Omental fat pad (tissue), 3 donors: ENCODE measurements at regions not wholly inside any gene's neighbourhood (a gene's known extent, or its start where the extent isn't known, plus 50 kb on each side); places are given as distances from the start of the nearest gene placed in this dataset.

Source experiments
- ATAC-seq: fragments of 150-250 bp; one replicate; pipeline ENCODE4 v1.9.1; 2016; ENCODE audit warnings: mild to moderate bottlenecking, moderate library complexity; ENCODE audit not compliant: low FRiP score
- DNase-seq: peaks from one replicate; pipeline ENCODE4 v3.0.0-alpha.2; 2019; ENCODE audit warnings: low spot score
- CTCF ChIP-seq, 3 donors: fragments of 450-650 bp; IDR thresholded peaks; one replicate each; pipeline ENCODE4 v1.5.1; 2016 to 2017; ENCODE audit warnings: antibody characterized with exemption in 3 of 3, mild to moderate bottlenecking in 3 of 3, moderate library complexity in 2 of 3

- no peak for ATAC-seq
- no peak for DNase-seq
- TF ChIP-seq CTCF (IDR thresholded peaks at IDR 0.05) = no peak
Measured at GRCh38 chr13:74466864-74467263, 332.7 kb upstream of the KLF12 start.

- ATAC-seq (no peak), DNase-seq (no peak)
- no peak for TF ChIP-seq CTCF (IDR thresholded peaks at IDR 0.05)
Measured at GRCh38 chr13:74466020-74466419, 331.8 kb upstream of the KLF12 start.

- TF ChIP-seq CTCF (IDR thresholded peaks at IDR 0.05) = no peak
- ATAC-seq = no peak
- no peak for DNase-seq
Measured at GRCh38 chr13:74465271-74465670, 331.1 kb upstream of the KLF12 start.

- DNase-seq (no peak), ATAC-seq (no peak)
- no peak for TF ChIP-seq CTCF (IDR thresholded peaks at IDR 0.05)
Measured at GRCh38 chr13:74464670-74465069, 330.5 kb upstream of the KLF12 start.

- no peak for ATAC-seq
- no peak for DNase-seq
- no peak for TF ChIP-seq CTCF (IDR thresholded peaks at IDR 0.05)
Measured at GRCh38 chr13:74461011-74461410, 326.8 kb upstream of the KLF12 start.

- ATAC-seq (no peak), DNase-seq (no peak)
- TF ChIP-seq CTCF (IDR thresholded peaks at IDR 0.05) = no peak
Measured at GRCh38 chr13:74452881-74453280, 318.7 kb upstream of the KLF12 start.

- no peak for DNase-seq
- ATAC-seq = no peak
- TF ChIP-seq CTCF (IDR thresholded peaks at IDR 0.05) = no peak
Measured at GRCh38 chr13:74452176-74452575, 318.0 kb upstream of the KLF12 start.
